IMR-90 (cell line): ENCODE measurements at regions not wholly inside any gene's neighbourhood (a gene's known extent, or its start where the extent isn't known, plus 50 kb on each side); places are given as distances from the start of the nearest gene placed in this dataset.

ENCODE experiments used
- ATAC-seq: fragments of 200-7000 bp; cut with Tn5 transposase; 2 replicates; pipeline ENCODE4 v1.9.1; 2020; ENCODE audit warnings: low read depth, mild to moderate bottlenecking, moderate library complexity
- BruUV-seq: library from RNA; stranded (reverse); fragments of 400-500 nt; replicated peaks from 2 replicates; lab custom pipeline; 2021; lab: Mats Ljungman, UMichigan
- CTCF ChIA-PET: fragments of 300-600 bp; formaldehyde crosslinking; extraction: SDS; loops from one replicate; lab custom pipeline; 2021; ENCODE audit warnings: antibody characterized with exemption; lab: Yijun Ruan, JAX
- POLR2A ChIA-PET: fragments of 300-600 bp; sonication (Branson Sonifier 250); formaldehyde crosslinking; loops from one replicate; lab custom pipeline; 2022; ENCODE audit warnings: antibody characterized with exemption; ENCODE audit not compliant: unreplicated experiment; lab: Charles Lee
- DNase-seq: peaks from one replicate; pipeline ENCODE4 v3.0.0; 2013
- H2AFZ ChIP-seq: replicated peaks from 2 replicates; pipeline ENCODE3; 2013; ENCODE audit warnings: low read length, mild to moderate bottlenecking; ENCODE audit not compliant: poor library complexity
- H2AK5ac ChIP-seq: 2 replicates; pipeline ENCODE4 v1.6.1; 2013; ENCODE audit warnings: low read depth, low read length, inconsistent platforms
- H2AK9ac ChIP-seq: replicated peaks from 2 replicates; pipeline ENCODE3; 2013; ENCODE audit warnings: mild to moderate bottlenecking, low read depth, low read length, moderate library complexity; ENCODE audit not compliant: poor library complexity
- H2BK120ac ChIP-seq: 2 replicates; pipeline ENCODE4 v1.6.1; 2013; ENCODE audit warnings: low read depth, low read length, inconsistent platforms
- H2BK15ac ChIP-seq: 3 replicates; pipeline ENCODE4 v1.6.1; 2013; ENCODE audit warnings: low read depth, low read length, inconsistent platforms
- H2BK20ac ChIP-seq: 2 replicates; pipeline ENCODE4 v1.6.1; 2013; ENCODE audit warnings: low read depth, mild to moderate bottlenecking, inconsistent platforms, low read length, moderate library complexity
- H2BK5ac ChIP-seq: 2 replicates; pipeline ENCODE4 v1.6.1; 2013; ENCODE audit warnings: mild to moderate bottlenecking, low read depth, low read length, inconsistent platforms; ENCODE audit not compliant: poor library complexity, severe bottlenecking
- H3K14ac ChIP-seq: replicated peaks from 2 replicates; pipeline ENCODE4 v1.6.1; 2013; ENCODE audit warnings: low read depth, low read length, inconsistent platforms
- H3K18ac ChIP-seq: 2 replicates; pipeline ENCODE4 v1.6.1; 2013; ENCODE audit warnings: low read depth, low read length, control low read depth
- H3K23ac ChIP-seq: 2 replicates; pipeline ENCODE4 v1.6.1; 2013; ENCODE audit warnings: low read depth, low read length, inconsistent platforms
- H3K27ac ChIP-seq: 2 replicates; pipeline ENCODE4 v1.5.1; 2013; ENCODE audit warnings: mild to moderate bottlenecking, control low read depth, low read length; ENCODE audit not compliant: insufficient read depth
- H3K27me3 ChIP-seq: 2 replicates; pipeline ENCODE4 v1.6.1; 2013; ENCODE audit warnings: low read length; ENCODE audit not compliant: control insufficient read depth, insufficient read depth
- H3K36me3 ChIP-seq: 2 replicates; pipeline ENCODE4 v1.6.1; 2013; ENCODE audit warnings: low read length, mixed read lengths; ENCODE audit not compliant: control insufficient read depth, insufficient read depth
- H3K4ac ChIP-seq: 2 replicates; pipeline ENCODE4 v1.6.1; 2013; ENCODE audit warnings: low read depth, low read length, inconsistent platforms
- H3K4me1 ChIP-seq: 2 replicates; pipeline ENCODE4 v1.6.1; 2013; ENCODE audit warnings: low read length, mixed read lengths; ENCODE audit not compliant: control insufficient read depth, insufficient read depth
- H3K4me2 ChIP-seq: 2 replicates; pipeline ENCODE4 v1.6.1; 2013; ENCODE audit warnings: low read depth, mild to moderate bottlenecking, control low read depth, low read length, moderate library complexity
- H3K4me3 ChIP-seq: 2 replicates; pipeline ENCODE4 v1.5.1; 2013; ENCODE audit warnings: low read depth, mild to moderate bottlenecking, control low read depth, low read length, moderate library complexity; ENCODE audit not compliant: insufficient read depth
- H3K56ac ChIP-seq: 2 replicates; pipeline ENCODE4 v1.6.1; 2013; ENCODE audit warnings: low read length, inconsistent platforms; ENCODE audit not compliant: insufficient read depth; ENCODE audit errors: extremely low read depth
- H3K79me1 ChIP-seq, 2 experiments: 2 replicates each; pipeline ENCODE4 v1.6.1; 2013; ENCODE audit warnings: low read length in 2 of 2, inconsistent platforms in 1 of 2, low read depth in 1 of 2
- H3K9ac ChIP-seq: 2 replicates; pipeline ENCODE4 v1.6.1; 2013; ENCODE audit warnings: low read depth, low read length, control low read depth
- H3K9me1 ChIP-seq: 2 replicates; pipeline ENCODE4 v1.6.1; 2013; ENCODE audit warnings: low read length, inconsistent platforms; ENCODE audit not compliant: insufficient read depth
- H3K9me3 ChIP-seq: 2 replicates; pipeline ENCODE4 v1.6.1; 2013; ENCODE audit warnings: low read length; ENCODE audit not compliant: control insufficient read depth, insufficient read depth
- H4K20me1 ChIP-seq: 2 replicates; pipeline ENCODE4 v1.6.1; 2013; ENCODE audit warnings: low read length, inconsistent platforms; ENCODE audit not compliant: insufficient read depth
- H4K5ac ChIP-seq: 2 replicates; pipeline ENCODE4 v1.6.1; 2013; ENCODE audit warnings: mild to moderate bottlenecking, low read depth, low read length, control low read depth
- H4K8ac ChIP-seq, 2 experiments: 2 replicates each; pipeline ENCODE4 v1.6.1; 2013; ENCODE audit warnings: low read depth in 2 of 2, low read length in 2 of 2, control low read depth in 1 of 2, inconsistent platforms in 1 of 2
- H4K91ac ChIP-seq: 2 replicates; pipeline ENCODE4 v1.6.1; 2013; ENCODE audit warnings: low read depth, low read length, inconsistent platforms; ENCODE audit not compliant: insufficient read depth
- BHLHE40 ChIP-seq: fragments of 150-350 bp; IDR thresholded peaks from 2 replicates; pipeline ENCODE4 v1.6.1; 2016; ENCODE audit warnings: mild to moderate bottlenecking, low read depth, low read length
- CEBPB ChIP-seq: IDR thresholded peaks from 2 replicates; pipeline ENCODE4 v1.6.1; 2012; ENCODE audit warnings: low read depth, low read length, improper control_type of control experiment
- CHD1 ChIP-seq: IDR thresholded peaks from 2 replicates; pipeline ENCODE4 v1.6.1; 2012; ENCODE audit warnings: low read depth, low read length, improper control_type of control experiment
- FOS ChIP-seq: fragments of 150-350 bp; IDR thresholded peaks from 2 replicates; pipeline ENCODE4 v1.6.1; 2016; ENCODE audit warnings: low read depth, low read length
- MAFK ChIP-seq: IDR thresholded peaks from 2 replicates; pipeline ENCODE4 v1.6.1; 2012; ENCODE audit warnings: low read depth, low read length, improper control_type of control experiment
- MAZ ChIP-seq: IDR thresholded peaks from 2 replicates; pipeline ENCODE4 v1.6.1; 2012; ENCODE audit warnings: low read depth, mild to moderate bottlenecking, low read length, improper control_type of control experiment, moderate library complexity, borderline replicate concordance
- MXI1 ChIP-seq: IDR thresholded peaks from 2 replicates; pipeline ENCODE4 v1.6.1; 2012; ENCODE audit warnings: low read depth, mild to moderate bottlenecking, low read length, moderate library complexity, borderline replicate concordance
- NFE2L2 ChIP-seq: fragments of 150-350 bp; IDR thresholded peaks from 2 replicates; pipeline ENCODE4 v1.6.1; 2016; ENCODE audit warnings: low read depth, mild to moderate bottlenecking, low read length
- POLR2A ChIP-seq: IDR thresholded peaks from 2 replicates; pipeline ENCODE4 v1.6.1; 2012; ENCODE audit warnings: mild to moderate bottlenecking, low read depth, low read length
- RAD21 ChIP-seq: IDR thresholded peaks from 2 replicates; pipeline ENCODE4 v1.6.1; 2012; ENCODE audit warnings: low read length, improper control_type of control experiment
- RCOR1 ChIP-seq: IDR thresholded peaks from 2 replicates; pipeline ENCODE4 v1.6.1; 2012; ENCODE audit warnings: mild to moderate bottlenecking, low read length, improper control_type of control experiment; ENCODE audit not compliant: insufficient replicate concordance
- RFX5 ChIP-seq: IDR thresholded peaks from 2 replicates; pipeline ENCODE4 v1.8.0; 2012; ENCODE audit warnings: low read depth, mild to moderate bottlenecking, low read length, moderate library complexity
- SMC3 ChIP-seq: fragments of 150-350 bp; IDR thresholded peaks from 2 replicates; pipeline ENCODE4 v1.6.1; 2016; ENCODE audit warnings: low read depth, mild to moderate bottlenecking, antibody characterized with exemption, low read length, moderate library complexity
- whole genome bisulfite sequencing, 2 experiments: methylation state at CpG; one replicate each; pipeline versions ENCODE4 v1.1.5 to v1.1.7; 2013; ENCODE audit warnings: missing lambda C conversion rate in 2 of 2; ENCODE audit not compliant: insufficient read length in 1 of 2; ENCODE audit errors: extremely low coverage in 2 of 2; 5-methylcytosine and 5-hydroxymethylcytosine counted together
- dilution Hi-C: fragments of 300-500 bp; cut with HindIII; formaldehyde crosslinking; loops from one replicate; pipeline ENCODE4 v1.14.3; 2018; ENCODE audit warnings: low sequenced_read_pairs; ENCODE audit not compliant: unreplicated experiment
- in situ Hi-C: fragments of 300-500 bp; cut with MboI; formaldehyde crosslinking; loops from 3 replicates; pipeline ENCODE4 v1.14.3; 2019; ENCODE audit warnings: low sequenced_read_pairs, inconsistent platforms, mixed read lengths
- intact Hi-C: fragments of 100-400 bp; cut with micrococcal nuclease; formaldehyde crosslinking; loops from 2 replicates; pipeline ENCODE4 v1.10.0; 2022
- TF ChIP-seq, protein P1 (sequence below): conservative IDR thresholded peaks from 2 replicates; pipeline ENCODE4 v1.5.1; 2012; ENCODE audit warnings: mild to moderate bottlenecking, low read depth, low read length, improper control_type of control experiment

- Histone ChIP-seq H3K4ac (no peak overlapping the region), H4K5ac (no peak overlapping the region), H3K9me1 (no peaks in the 10 kb centered on the region), H2BK20ac (no peak overlapping the region), H4K91ac (no peak overlapping the region), H3K4me3 (no peak overlapping the region), H3K4me1 (no peaks in the 10 kb centered on the region; the same call in 1 of the 2 replicates), H3K27me3 (no peaks in the 10 kb centered on the region), H3K27ac (no peak overlapping the region), H2BK120ac (no peak overlapping the region), H3K9ac (no peak overlapping the region), H3K79me1 (no peaks in the 10 kb centered on the region), H3K4me2 (no peak overlapping the region), H2AK9ac (no peak overlapping the region), H2BK5ac (no peak overlapping the region), H3K56ac (no peak overlapping the region), H4K8ac (no peak overlapping the region; a peak in 1 of 4 replicates), H2AFZ (no peak overlapping the region), H2BK15ac (no peak overlapping the region), H3K23ac (no peak overlapping the region), H4K20me1 (no peaks in the 10 kb centered on the region), H2AK5ac (no peak overlapping the region), H3K18ac (no peak overlapping the region), H3K36me3 (no peaks in the 10 kb centered on the region), H3K9me3 (no peaks in the 10 kb centered on the region), H3K14ac (no peak overlapping the region)
- no CpG with 5 or more reads among the region's 1 CpG for WGBS, 2 experiments
- intact Hi-C loops (no loop called here), in situ Hi-C loops (no loop called here), dilution Hi-C loops (no loop called here)
- DNase-seq (peak; percentile 67), ATAC-seq (0 out of 2 replicates have a peak, but pooled peaks have one; percentile 21)
- ChIA-PET POLR2A (no interaction called here), CTCF (no interaction called here)
- BruUV-seq, result no TSS peak
- TF ChIP-seq RCOR1 (no peak), POLR2A (no peak), MXI1 (no peak), RAD21 (no peak), BHLHE40 (no peak), MAFK (no peak), CEBPB (no peak), MAZ (no peak), SMC3 (no peak), NFE2L2 (no peak), CHD1 (no peak), FOS (no peak; the same call in 1 of the 2 replicates), RFX5 (no peak)
- TF ChIP-seq, protein P1, sequence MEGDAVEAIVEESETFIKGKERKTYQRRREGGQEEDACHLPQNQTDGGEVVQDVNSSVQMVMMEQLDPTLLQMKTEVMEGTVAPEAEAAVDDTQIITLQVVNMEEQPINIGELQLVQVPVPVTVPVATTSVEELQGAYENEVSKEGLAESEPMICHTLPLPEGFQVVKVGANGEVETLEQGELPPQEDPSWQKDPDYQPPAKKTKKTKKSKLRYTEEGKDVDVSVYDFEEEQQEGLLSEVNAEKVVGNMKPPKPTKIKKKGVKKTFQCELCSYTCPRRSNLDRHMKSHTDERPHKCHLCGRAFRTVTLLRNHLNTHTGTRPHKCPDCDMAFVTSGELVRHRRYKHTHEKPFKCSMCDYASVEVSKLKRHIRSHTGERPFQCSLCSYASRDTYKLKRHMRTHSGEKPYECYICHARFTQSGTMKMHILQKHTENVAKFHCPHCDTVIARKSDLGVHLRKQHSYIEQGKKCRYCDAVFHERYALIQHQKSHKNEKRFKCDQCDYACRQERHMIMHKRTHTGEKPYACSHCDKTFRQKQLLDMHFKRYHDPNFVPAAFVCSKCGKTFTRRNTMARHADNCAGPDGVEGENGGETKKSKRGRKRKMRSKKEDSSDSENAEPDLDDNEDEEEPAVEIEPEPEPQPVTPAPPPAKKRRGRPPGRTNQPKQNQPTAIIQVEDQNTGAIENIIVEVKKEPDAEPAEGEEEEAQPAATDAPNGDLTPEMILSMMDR, result no peak
These were observed 53.6 kb upstream of the TRERF1 start for GRCh38 chr6:42505385-42505718.
